Amniotic stem cell (primary cell): ENCODE measurements at regions not wholly inside any gene's neighbourhood (a gene's known extent, or its start where the extent isn't known, plus 50 kb on each side); places are given as distances from the start of the nearest gene placed in this dataset.
"Not testable (repeated sequence)": the region's sequence is repeated elsewhere in the genome, so short reads cannot be mapped to it uniquely, and the experiment has no call there.

Experiments
- DNase-seq: peaks from one replicate; lab custom pipeline; 2025; lab: John Stamatoyannopoulos, UW

GRCh38 chr12:131192951-131193350 lies 239.2 kb downstream of the ADGRD1 start:
- no peak for DNase-seq

DNA sequence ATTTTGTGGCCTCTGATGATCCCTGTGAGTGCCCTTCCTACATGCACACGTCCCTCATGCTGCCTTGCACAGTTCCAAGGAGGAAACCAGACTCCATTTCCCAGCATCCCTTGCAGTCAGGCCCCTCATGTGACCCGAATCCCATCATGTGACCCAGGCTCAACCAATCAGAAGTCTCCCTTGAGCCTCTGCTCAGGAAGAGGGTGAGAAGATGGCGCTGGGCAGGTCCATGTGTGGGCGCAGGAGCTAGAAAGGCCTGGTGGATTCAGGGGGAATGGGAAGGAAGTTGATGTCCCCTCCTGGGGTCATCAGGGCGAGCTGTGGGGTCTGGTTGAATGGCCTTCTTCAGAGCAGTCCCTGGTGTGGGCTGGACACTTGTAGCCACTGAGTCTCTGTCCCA lies 240.5 kb downstream of the ADGRD1 start:
- no peak for DNase-seq

DNA sequence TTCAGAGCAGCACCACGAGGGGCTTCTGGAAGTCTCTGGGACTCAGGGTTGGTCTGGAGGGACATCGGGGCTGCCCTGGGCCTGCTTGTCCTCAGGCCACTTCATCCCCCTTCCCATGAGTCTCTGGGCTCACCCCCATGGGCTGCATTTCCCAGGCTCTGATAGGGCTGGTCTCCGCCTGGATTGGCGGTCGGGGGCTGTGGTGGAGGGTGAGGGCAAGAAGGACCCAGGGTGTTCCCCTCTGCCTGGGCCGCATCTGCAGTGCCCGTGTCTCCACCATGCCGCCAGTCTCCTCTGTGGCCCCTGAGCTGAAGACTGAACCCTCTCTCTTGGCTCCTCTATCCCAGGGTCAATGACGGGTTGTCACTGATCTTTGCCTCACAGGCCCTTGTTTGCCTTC lies 242.1 kb downstream of the ADGRD1 start:
- no peak for DNase-seq

- no peak for DNase-seq
Measured at GRCh38 chr12:131196220-131196619, 242.5 kb downstream of the ADGRD1 start.

DNA sequence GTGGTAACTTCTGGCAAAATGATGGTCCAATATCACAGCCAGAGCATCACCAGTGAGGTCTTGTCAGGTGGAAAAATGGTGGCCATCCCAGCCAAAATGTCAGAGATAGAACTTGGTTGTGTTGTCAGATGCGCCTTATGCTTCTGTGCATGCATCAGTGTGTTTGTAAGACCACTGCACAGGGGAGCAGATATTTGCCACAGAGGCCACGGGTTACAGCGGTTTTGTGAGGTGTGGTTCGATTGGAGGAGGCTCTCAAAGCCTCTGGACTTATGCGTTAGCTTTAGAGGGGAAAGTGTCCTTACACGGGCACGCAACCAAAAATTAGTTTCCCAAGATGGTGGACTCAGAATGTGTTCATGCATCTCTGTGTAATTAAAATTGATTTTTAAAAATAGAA lies 243.8 kb downstream of the ADGRD1 start:
- DNase-seq = no peak

DNA sequence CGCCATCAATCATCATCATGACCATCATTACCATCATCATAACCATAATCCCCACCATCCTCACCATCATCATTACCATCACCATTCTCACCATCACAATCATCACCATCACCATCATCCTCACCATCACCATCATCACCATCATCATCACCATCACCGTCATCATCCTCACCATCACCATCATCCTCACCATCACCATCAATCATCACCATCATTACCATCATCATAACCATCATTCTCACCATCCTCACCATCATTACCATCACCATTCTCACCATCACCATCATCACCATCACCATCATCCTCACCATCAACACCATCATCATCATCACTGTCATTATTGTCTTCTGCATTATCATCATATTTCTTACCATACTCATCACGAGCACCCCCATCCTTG lies 245.5 kb downstream of the ADGRD1 start:
- DNase-seq = no peak

DNA sequence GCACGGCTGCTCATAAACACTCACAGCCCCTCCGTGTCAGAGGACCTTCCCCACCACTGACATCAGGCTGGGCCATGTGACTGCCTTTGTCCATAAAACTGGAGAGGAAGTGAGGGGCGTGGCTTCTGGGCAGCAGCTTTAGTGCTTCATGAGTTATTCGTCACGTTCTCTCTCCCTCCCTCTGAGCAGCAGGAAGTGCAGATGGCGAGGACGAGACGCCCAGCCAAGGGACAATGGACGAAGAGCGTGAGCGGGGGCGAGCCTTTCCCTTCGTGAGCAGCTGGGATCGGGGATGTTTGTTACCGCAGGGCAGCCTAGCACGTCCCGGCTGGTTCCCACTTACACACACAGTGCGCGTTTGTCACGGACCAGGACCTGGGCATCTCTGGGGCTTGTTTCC lies 248.2 kb downstream of the ADGRD1 start:
- not testable (repeated sequence) for DNase-seq

DNA sequence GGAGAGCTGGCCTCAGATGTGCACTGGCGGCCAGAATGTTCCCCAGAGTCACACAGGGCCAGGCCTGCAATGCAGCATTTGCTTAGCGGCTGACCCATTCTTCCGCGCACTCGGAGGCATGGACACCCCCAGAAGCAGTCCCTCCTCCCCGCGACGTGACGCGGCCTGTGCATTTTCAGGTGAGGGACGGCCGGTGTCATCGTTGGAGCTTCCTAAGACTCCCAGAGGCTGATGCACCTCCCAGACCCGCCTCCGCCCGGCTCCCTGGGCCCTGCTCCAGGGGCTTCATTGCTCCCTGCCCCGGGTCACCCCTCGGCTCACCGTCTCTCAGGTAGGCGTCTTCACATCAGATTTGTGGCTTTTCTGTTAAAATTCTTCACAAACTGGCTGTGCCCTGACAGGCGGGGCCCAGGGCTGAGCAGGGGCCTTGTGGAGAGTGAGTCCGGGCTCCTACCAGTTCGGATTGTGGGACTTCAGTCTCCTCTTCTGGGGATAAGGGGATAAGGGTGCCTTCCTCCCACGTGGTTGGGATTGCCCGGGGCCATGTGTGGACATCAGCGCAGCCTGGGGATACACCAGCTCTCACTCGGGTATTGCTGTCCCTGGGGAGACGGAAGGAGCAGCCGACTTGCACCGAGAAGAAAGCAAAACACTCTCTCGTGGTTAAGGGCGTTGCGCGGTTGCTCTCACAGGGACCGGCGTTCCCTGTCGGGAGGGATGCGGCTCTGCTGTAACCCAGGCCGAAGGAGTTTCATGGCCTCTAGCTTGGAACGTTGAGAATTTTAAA lies 249.1 kb downstream of the ADGRD1 start:
- DNase-seq = no peak

DNA sequence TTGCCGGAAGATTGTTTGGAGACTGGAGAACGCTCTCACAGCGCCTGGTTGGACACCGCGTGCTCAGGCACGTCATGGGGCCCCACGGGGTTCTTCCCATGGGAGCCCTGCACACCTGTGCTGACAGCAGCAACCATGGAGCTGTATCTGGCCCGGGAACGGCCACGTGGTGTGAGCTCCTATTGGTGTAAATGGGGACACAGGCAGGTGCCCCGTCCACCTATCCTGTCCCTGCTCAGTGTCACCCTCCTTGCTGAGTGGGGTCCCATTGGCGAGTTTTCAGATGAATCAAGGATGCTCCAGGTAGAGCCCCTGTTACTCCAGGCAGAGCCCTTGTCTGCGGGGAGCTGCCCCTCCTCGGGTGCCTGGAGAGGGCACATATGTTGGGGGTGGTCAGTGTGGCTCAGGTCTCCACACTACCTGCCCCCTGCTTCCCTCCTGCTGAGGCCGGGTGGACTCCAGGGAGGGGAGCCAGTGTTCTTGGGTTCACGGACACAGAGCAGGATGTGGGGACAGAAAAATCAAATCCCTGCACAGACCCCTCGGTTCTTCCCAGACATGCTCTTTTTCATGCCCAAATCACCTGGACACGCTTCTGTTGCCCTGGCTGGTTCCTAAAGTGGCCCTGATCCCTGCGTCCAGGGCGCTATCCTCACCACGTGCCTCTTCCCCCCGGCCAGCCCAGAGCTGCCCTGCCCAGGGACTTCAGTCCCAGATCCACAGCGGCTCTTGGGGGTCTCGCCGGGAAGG lies 250.1 kb downstream of the ADGRD1 start:
- DNase-seq = no peak

DNA sequence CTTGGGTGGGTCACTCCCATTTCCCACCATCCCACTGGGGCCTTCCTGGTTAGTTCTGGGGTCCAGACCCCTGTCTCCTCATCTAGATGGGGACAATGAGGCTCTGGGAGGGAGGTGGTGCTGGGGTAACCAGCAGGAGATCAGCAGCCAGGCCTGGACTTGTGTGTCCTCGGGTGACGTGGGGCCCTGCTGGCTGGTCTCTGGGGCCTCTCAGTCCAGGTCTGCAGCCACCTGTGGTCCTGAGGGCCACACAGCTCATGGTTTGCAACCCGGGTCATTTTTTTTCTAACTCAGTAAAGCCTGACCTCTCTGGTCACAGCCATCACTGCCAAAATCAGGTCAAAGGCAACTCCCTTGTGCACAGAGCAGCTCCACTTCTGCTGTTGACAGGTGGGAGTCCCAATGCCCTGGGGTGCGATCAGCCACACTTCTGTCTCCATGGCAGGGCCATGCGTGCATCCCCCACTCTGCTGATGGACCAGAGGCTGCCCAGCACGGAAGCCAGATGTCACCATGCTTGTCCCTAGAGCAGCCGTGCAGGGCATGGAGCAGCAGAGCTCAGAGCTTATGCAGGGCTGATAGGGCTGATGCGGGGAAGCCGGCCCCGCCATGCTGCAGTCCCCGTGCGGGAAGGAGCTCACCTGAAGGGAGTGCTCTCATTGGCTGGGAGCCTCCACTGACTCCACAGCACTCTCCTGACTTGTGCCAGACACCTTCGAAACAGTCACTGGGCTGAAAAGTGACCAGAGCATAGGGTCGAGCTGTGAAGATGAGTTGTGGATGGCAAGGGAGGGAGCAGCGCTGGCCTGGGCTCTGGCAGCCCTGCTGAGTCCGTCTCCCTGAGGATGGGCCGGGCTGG lies 250.9 kb downstream of the ADGRD1 start:
- no peak for DNase-seq

DNA sequence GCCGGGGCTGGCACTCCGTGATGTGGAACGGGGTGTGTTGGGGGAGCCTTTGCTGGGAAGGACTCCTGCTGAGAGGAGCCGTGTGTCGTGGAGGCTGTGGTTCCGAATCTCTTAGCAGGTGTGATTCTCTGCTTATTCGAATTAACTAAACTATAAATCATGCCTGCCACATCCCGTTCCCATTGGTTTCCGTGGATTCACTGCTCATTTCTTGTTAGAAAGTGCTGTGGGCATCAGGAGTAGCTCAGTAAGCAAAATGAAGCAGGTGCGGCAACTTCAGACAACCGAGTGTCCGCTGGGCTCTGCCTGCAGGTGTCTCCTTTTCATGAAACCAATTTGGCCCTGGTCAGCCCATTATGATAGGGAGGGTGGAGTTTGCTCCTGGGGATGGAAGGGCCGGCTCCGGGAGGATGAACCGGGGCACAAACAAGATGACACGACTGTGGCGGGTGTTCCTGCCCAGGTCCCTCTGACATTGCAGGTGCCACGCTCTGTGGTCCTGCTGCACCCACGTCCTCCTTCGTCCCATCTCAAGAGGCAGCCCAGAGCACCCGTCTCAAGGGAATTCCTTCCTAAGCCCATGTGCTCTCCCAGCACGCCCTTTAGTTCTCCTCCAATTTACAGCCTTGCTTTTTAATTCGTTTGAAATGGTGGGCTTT lies 251.7 kb downstream of the ADGRD1 start:
- DNase-seq = not testable (repeated sequence)

DNA sequence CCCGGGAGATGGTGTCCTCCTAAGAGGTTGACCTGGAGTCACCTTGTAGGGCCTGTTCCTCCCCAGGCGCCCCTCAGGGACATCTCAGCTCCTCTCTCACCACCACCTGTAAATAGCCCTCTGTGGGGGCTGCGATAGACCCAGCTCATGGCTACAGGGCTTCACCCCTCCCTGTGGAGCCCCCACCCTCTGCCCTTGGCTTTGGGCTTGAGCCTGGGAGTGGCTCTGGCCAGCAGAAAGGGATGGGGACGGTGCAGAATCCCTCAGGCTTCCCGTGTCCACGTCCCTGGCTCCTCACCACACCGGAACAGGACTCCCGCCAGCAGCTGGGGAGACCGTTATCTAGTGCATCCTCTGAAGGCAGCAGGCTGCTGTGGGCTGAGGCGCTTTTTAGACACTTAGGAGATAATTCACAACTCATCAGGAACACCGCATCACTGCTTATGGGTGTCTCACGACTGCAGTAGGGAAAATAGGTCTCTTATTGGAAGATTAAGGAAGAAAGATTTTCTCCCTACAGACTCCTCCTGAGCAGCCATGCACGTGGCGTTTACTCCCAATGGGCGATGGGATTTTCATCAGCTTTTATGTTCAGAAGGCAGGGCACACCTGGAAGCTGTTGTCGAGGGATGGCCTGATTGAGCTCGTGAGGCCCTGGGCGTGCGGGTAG lies 253.1 kb downstream of the ADGRD1 start:
- DNase-seq = not testable (repeated sequence)

DNA sequence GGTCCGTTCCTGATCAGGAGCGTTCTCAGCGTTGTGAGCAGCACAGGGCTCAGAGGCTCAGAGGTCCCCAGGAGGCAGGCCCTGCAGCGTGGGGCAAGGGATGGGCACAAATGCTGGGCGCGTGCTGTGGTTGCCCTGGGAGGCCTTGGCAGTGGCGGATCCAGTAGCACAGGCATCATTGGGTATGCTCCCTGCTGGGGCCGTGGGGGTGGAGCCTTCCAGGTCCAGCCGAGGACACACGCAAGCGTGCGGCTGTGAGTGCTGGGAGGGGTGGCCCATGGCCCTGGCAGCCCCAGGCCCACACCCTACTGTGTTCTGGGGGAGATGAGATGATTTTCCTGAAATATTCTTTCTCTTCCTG lies 253.6 kb downstream of the ADGRD1 start:
- DNase-seq = not testable (repeated sequence)

- DNase-seq = not testable (repeated sequence)
Measured at GRCh38 chr12:131207841-131208240, 254.1 kb downstream of the ADGRD1 start.

DNA sequence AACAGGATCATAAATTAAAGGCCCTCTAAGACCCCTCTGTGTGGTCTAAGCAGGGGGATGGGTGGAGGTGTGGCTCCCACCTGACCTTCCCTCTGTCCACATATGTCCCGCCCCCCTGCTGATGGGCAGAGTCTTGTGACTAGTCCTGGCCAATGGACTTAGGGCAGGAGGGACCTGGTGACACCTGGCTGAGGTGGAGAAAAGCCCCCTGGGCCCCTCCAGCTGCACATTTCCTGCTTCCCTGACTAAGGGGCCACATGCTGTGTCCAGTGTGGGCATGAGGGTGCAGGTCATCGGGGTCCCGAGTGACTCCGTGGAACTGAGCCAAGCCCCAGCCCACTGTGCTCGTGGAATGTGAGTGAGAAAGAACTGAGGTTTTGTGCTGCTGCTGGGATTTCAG lies 254.7 kb downstream of the ADGRD1 start:
- no peak for DNase-seq

DNA sequence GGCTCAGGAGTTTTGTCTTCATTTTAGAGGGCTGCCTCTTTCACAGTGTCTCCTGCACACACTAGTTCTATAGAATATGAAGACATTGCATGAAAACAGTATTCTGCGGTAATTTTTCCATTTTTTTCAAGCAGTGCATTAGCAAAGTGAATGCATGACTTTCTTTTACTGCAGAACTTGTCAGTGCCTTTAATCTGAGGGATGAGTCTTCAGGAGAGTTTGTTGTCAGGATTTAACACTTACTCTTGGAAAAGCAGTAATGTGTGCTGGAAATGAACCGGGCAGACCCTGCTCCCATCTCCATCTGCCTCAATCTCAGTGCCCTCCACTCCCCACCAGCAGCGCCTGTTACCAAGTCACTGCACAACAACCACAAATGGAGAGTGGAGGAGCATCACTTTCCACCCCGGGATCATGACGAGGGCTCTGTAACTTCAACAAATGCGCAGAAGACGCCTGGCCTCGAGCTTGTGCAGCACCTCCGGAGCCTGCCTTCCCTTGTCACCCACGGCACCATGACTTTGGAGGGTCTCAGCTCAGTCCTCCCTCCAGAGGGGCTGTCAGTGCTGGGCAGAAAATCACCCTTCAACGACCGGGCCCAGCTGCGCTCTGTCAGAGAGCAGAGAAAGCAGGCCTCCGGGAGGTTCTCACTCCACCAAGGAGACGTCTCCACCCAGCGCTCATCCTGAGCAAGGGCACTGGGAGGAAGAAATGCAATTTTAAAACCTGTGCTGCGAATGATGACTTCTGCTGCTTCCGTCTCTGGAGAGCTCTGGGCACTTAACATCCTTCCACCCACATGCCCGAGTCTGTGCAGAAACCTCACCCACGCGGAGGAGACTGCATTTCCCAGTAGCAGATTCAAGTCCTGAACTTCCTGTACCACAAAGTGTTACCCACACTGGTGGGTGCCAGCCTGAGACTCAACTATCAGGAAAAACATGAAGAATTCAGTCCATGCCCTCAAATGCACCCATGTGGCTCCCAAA lies 255.7 kb downstream of the ADGRD1 start:
- no peak for DNase-seq

DNA sequence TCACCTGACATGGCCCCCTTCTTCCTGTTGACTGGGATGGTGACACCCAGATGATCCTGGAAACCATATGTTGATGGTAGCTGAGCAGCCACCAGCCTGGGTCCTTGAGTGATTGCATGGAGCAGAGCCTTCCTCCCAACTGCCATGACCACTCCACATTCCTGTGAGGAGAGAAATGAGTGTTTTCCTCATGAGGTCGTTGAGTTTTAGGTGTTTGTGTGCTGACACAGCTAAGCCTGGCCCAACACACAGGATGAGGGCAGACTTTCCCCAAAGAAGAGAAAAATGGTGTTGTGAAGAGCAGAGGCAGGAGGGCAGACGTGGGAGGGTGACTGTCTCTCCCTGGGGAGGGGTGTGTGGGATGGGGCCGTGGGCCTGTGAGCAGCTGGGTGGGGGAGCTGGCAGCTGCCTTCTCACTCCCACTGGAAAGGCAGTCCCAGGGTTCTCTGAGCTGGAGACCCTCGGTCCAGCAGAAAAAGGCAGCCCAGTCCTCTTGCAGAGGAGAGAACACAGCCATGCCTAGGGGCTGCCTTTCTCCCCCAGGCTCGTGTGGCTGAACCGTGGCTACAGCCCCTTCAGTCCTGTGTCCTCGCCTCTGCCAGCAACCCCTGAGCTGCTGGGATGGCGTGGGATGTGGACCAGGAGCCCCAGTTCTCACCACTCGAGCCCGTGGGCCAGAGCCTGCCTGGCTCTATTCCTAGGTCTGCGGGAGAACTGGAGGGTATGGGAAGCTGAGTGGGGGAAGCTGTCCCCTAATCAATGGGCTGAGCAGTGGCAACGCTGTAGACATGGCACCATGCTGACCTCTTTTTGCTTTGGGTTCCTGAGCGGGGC lies 257.0 kb downstream of the ADGRD1 start:
- no peak for DNase-seq

- DNase-seq = no peak
Measured at GRCh38 chr12:131211340-131211938, 257.7 kb downstream of the ADGRD1 start.

DNA sequence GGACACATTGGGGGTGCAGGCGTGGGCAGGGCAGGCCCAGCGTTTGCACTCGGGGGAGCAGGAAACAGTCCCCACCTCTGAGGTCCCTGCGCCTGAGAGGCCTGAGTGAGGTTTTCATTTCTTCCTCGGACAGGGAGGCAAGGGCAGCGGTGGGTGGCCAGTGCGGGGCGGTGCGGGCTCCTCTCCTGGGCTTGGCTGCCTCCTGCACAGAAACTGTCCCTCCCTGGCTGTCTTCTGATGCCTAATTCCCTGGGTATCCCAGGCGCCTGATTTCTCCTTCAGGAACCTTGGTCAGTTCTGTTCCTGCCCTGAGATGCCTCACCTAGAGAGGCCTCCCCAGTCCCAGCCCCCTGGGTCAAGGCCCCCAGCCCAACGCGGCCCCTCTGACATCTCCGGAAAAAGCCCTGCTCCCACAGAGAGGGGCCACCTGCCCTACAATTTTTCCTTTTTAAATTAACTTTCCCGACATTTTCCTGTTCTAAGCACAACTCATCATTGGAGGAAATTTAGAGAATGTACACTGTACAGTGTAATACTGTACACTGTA lies 260.3 kb downstream of the ADGRD1 start:
- no peak for DNase-seq
